GM12878 (cell line): ENCODE measurements at regions not wholly inside any gene's neighbourhood (a gene's known extent, or its start where the extent isn't known, plus 50 kb on each side); places are given as distances from the start of the nearest gene placed in this dataset.
"Not testable (repeated sequence)": the region's sequence is repeated elsewhere in the genome, so short reads cannot be mapped to it uniquely, and the experiment has no call there.

Experiments
- ATAC-seq: fragments of 200-7000 bp; cut with Tn5 transposase; 3 replicates; pipeline ENCODE4 v1.9.1; 2020; ENCODE audit warnings: mild to moderate bottlenecking, moderate library complexity
- BruUV-seq: library from RNA; stranded (reverse); fragments of 400-500 nt; replicated peaks from 2 replicates; lab custom pipeline; 2021; lab: Mats Ljungman, UMichigan
- CTCF ChIA-PET: fragments of 300-600 bp; sonication (Branson Sonifier 250); formaldehyde crosslinking; extraction: SDS; loops from one replicate; lab custom pipeline; 2021; ENCODE audit warnings: inconsistent platforms; lab: Yijun Ruan, JAX
- POLR2A ChIA-PET: fragments of 350-600 bp; formaldehyde crosslinking; extraction: SDS; loops from one replicate; lab custom pipeline; 2021; ENCODE audit warnings: inconsistent platforms; lab: Charles Lee
- RAD21 ChIA-PET: fragments of 300-600 bp; sonication (Branson Sonifier 250); formaldehyde crosslinking; loops from one replicate; lab custom pipeline; 2023; ENCODE audit warnings: antibody characterized with exemption; ENCODE audit not compliant: unreplicated experiment; lab: Charles Lee
- SMC1A ChIA-PET: fragments of 300-600 bp; sonication (Branson Sonifier 250); formaldehyde crosslinking; loops from one replicate; lab custom pipeline; 2023; ENCODE audit not compliant: unreplicated experiment, uncharacterized antibody; lab: Charles Lee
- DNase-seq: peaks from one replicate; pipeline ENCODE4 v3.0.0-alpha.2; 2011; ENCODE audit warnings: low read depth, low spot score
- FAIRE-seq: peaks from 3 replicates; lab custom pipeline; 2011; peaks lifted over from hg19 to GRCh38; lab: Jason Lieb, UNC
- H2AFZ ChIP-seq: 2 replicates; pipeline ENCODE4 v1.6.0; 2011; ENCODE audit warnings: low read depth, low read length, control low read depth; ENCODE audit not compliant: control insufficient read depth
- H3K27ac ChIP-seq: 2 replicates; pipeline ENCODE4 v1.5.1; 2011; ENCODE audit warnings: control low read depth; ENCODE audit not compliant: control insufficient read depth, insufficient read depth
- H3K27me3 ChIP-seq, 2 experiments: replicated peaks in 1 of 2; 2 replicates each; pipeline versions ENCODE4 v1.6.0 to v1.6.1; 2011; ENCODE audit warnings: low read length in 1 of 2; ENCODE audit not compliant: control insufficient read depth in 2 of 2, insufficient read depth in 2 of 2
- H3K36me3 ChIP-seq, 2 experiments: 2 replicates each; pipeline ENCODE4 v1.5.1; 2011; ENCODE audit warnings: low read length in 1 of 2; ENCODE audit not compliant: control insufficient read depth in 2 of 2, insufficient read depth in 2 of 2
- H3K4me1 ChIP-seq: 2 replicates; pipeline ENCODE4 v1.6.1; 2011; ENCODE audit warnings: mild to moderate bottlenecking, low read length, moderate library complexity, mixed read lengths; ENCODE audit not compliant: control insufficient read depth, insufficient read depth
- H3K4me2 ChIP-seq: 2 replicates; pipeline ENCODE4 v1.6.0; 2011; ENCODE audit warnings: control low read depth; ENCODE audit not compliant: control insufficient read depth, insufficient read depth
- H3K4me3 ChIP-seq: fragments of 200-600 bp; sonication (generic); 2 replicates; pipeline ENCODE4 v1.5.1; 2016
- H3K79me2 ChIP-seq: 2 replicates; pipeline ENCODE4 v1.6.0; 2011; ENCODE audit warnings: low read length; ENCODE audit not compliant: control insufficient read depth, insufficient read depth
- H3K9ac ChIP-seq: 2 replicates; pipeline ENCODE4 v1.8.0; 2011; ENCODE audit warnings: low read length, control low read depth, mixed read lengths; ENCODE audit not compliant: control insufficient read depth, insufficient read depth
- H3K9me3 ChIP-seq: replicated peaks from 3 replicates; pipeline ENCODE4 v1.5.1; 2011; ENCODE audit warnings: mild to moderate bottlenecking, low read length; ENCODE audit not compliant: control insufficient read depth, insufficient read depth
- H4K20me1 ChIP-seq: 2 replicates; pipeline ENCODE4 v1.6.0; 2011; ENCODE audit not compliant: control insufficient read depth, insufficient read depth
- BCL3 ChIP-seq: IDR thresholded peaks from 2 replicates; pipeline ENCODE4 v1.6.1; 2011; ENCODE audit warnings: borderline replicate concordance, low read depth, mild to moderate bottlenecking, moderate library complexity, low read length; ENCODE audit not compliant: insufficient read depth, poor library complexity, severe bottlenecking
- CHD2 ChIP-seq: IDR thresholded peaks from 2 replicates; pipeline ENCODE4 v1.6.1; 2011; ENCODE audit warnings: low read depth, low read length, improper control_type of control experiment, borderline replicate concordance
- CREB1 ChIP-seq: IDR thresholded peaks from 2 replicates; pipeline ENCODE4 v1.6.1; 2012; ENCODE audit warnings: low read depth, mild to moderate bottlenecking, inconsistent platforms
- POLR2AphosphoS2 ChIP-seq: IDR thresholded peaks from 2 replicates; pipeline ENCODE4 v1.6.1; 2011; ENCODE audit warnings: low read depth, mild to moderate bottlenecking, low read length, improper control_type of control experiment, moderate library complexity
- SREBF2 ChIP-seq: IDR thresholded peaks from 2 replicates; pipeline ENCODE4 v1.6.1; 2012; ENCODE audit warnings: mild to moderate bottlenecking, low read length
- STAT3 ChIP-seq: IDR thresholded peaks from 2 replicates; pipeline ENCODE4 v1.6.1; 2011; ENCODE audit warnings: low read depth, low read length, improper control_type of control experiment
- WGBS: methylation state at CpG from one replicate; pipeline ENCODE4 v1.1.6; 2016; ENCODE audit warnings: low lambda C conversion rate; ENCODE audit not compliant: insufficient replicate concordance, insufficient coverage; ENCODE audit errors: missing lambda C conversion rate; 5-methylcytosine and 5-hydroxymethylcytosine counted together
- in situ Hi-C: fragments of 300-500 bp; cut with MboI; formaldehyde crosslinking; loops from 9 replicates; pipeline ENCODE4 v1.14.3; 2018; ENCODE audit warnings: mixed read lengths
- intact Hi-C: fragments of 100-400 bp; cut with micrococcal nuclease; formaldehyde crosslinking; loops from one replicate; pipeline ENCODE4 v1.14.2; 2022; ENCODE audit not compliant: unreplicated experiment

GRCh38 chr10:30694518-30695228, 65.1 kb upstream of the LYZL2 start:
- RAD21 ChIA-PET, result no interaction called here
- Histone ChIP-seq H3K4me2 (no peak overlapping the region), H4K20me1 (no peaks in the 10 kb centered on the region), H3K27ac (no peak overlapping the region), H3K27me3 (no peaks in the 10 kb centered on the region), H3K79me2 (no peaks in the 10 kb centered on the region)
- CTCF ChIA-PET, result interaction anchor here (0.6 to 1.6 kb wide), 4 partner anchors 8 to 89 kb away, joined by 3 to 5 read pairs (median 3); no protein-coding TSS in a partner anchor
- no TSS peak for BruUV-seq
- TF ChIP-seq BCL3, result no peak
- TF ChIP-seq, all 136 proteins: peak for 0
- FAIRE-seq (no peak), DNase-seq (no peak), ATAC-seq (no peak)
- no peak overlapping the region for H3K9ac ChIP-seq
- in situ Hi-C loops, result no loop called here
- SMC1A ChIA-PET, result interaction anchor here (1.0 to 2.2 kb wide), 2 partner anchors 24 kb away, joined by 4 to 9 read pairs; no protein-coding TSS in a partner anchor
- no peak overlapping the region for H3K4me3 ChIP-seq
- WGBS, result 63% methylated on average over 6 of the region's 6 CpGs
- no peaks in the 10 kb centered on the region; the same call in none of the 2 replicates for H3K4me1 ChIP-seq
- no peaks in the 10 kb centered on the region for H3K36me3 ChIP-seq
- POLR2A ChIA-PET, result no interaction called here
- H3K9me3 ChIP-seq, result no peaks in the 10 kb centered on the region
- intact Hi-C loops, result no loop called here
- no peak overlapping the region for H2AFZ ChIP-seq

- Histone ChIP-seq H3K27ac (no peak overlapping the region), H2AFZ (no peak overlapping the region), H3K4me3 (no peak overlapping the region), H3K9me3 (no peaks in the 10 kb centered on the region), H3K4me2 (no peak overlapping the region), H3K4me1 (peaks cover 3% of the 10 kb centered on the region; the same call in 1 of the 2 replicates), H3K27me3 (no peaks in the 10 kb centered on the region), H3K79me2 (no peaks in the 10 kb centered on the region), H3K9ac (no peak overlapping the region), H4K20me1 (no peaks in the 10 kb centered on the region), H3K36me3 (no peaks in the 10 kb centered on the region)
- ChIA-PET POLR2A (interaction anchor here (0.7 kb wide), 1 partner anchor 1038 kb away, joined by 3 read pairs; no protein-coding TSS in a partner anchor), SMC1A (no interaction called here), CTCF (interaction anchor here (1.4 to 2.2 kb wide), 2 partner anchors 21 to 25 kb away, joined by 6 to 8 read pairs; no protein-coding TSS in a partner anchor), RAD21 (no interaction called here)
- WGBS, result 96% methylated on average over 13 of the region's 13 CpGs
- ATAC-seq (no peak), DNase-seq (no peak), FAIRE-seq (no peak)
- intact Hi-C loops (no loop called here), in situ Hi-C loops (no loop called here)
- no TSS peak for BruUV-seq
- TF ChIP-seq SREBF2 (no peak), CREB1 (no peak), POLR2AphosphoS2 (no peak), STAT3 (no peak), CHD2 (no peak)
Observed at GRCh38 chr10:30691639-30692015, 62.1 kb upstream of the LYZL2 start.

GRCh38 chr10:30690948-30691638, 61.5 kb upstream of the LYZL2 start:
- H3K9me3 ChIP-seq, FAIRE-seq, H2AFZ ChIP-seq, BruUV-seq, H3K27ac ChIP-seq, H3K79me2 ChIP-seq, H3K36me3 ChIP-seq, in situ Hi-C loops, H3K4me1 ChIP-seq, H3K27me3 ChIP-seq, H3K9ac ChIP-seq, RAD21 ChIA-PET, H3K4me2 ChIP-seq, H3K4me3 ChIP-seq, H4K20me1 ChIP-seq, DNase-seq, intact Hi-C loops, ATAC-seq: not testable (repeated sequence)
- ChIA-PET CTCF (interaction anchor here (1.4 to 5.9 kb wide), 4 partner anchors 17 to 26 kb away, joined by 6 to 60 read pairs (median 8); no protein-coding TSS in a partner anchor), POLR2A (interaction anchor here (0.7 kb wide), 1 partner anchor 1039 kb away, joined by 3 read pairs; no protein-coding TSS in a partner anchor), SMC1A (interaction anchor here (1.2 kb wide), 1 partner anchor 28 kb away, joined by 3 read pairs; no protein-coding TSS in a partner anchor)
- 93% methylated on average over 23 of the region's 24 CpGs for WGBS
